ENCODE measurements at regions not wholly inside any gene's neighbourhood (a gene's known extent, or its start where the extent isn't known, plus 50 kb on each side); places are given as distances from the start of the nearest gene placed in this dataset.
A peak's percentile ranks its signal among the peaks of the same experiment; 100 is the strongest.

DNA sequence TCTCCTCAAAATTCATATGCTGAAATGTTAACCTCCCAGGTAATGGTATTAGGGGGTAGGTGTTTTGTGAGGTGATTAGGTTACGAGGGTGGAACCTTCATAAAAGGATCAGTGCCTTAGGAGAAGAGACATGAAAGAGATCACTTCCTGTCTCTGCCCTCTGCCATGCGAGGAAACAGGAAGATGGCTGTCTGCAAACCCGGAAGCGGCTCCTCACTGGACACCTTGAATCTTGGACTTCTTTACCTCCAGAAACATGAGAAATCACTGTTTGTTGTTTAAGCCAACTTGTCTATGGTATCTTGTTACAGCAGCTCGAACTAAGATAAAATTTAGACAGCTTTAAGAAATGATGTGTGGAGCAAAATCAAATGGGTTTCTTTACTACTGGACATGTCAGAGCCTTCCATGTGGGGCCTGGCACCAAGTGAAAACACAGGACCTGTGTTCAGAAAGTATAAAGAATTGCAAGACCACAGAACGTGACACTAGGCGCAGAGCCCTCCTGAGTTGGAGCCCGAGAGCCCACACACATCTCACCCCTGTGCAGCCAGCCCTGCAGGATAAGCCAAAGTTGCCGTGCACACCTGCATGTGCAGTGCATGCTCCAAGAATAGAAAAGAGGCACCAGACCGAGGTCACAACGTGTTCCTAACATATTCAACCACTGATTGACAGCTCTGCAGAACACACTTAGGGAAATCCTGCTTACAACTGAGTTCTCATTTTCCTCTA, 112.5 kb upstream of the UQCRFS1 start:
- Histone ChIP-seq H3K27me3 (no peaks in the 10 kb centered on the region), H3K4me1 (ENCODE audit: low read depth) (no peaks in the 10 kb centered on the region), H3K36me3 (no peaks in the 10 kb centered on the region), H3K27ac (no peak overlapping the region), H3K9me3 (ENCODE audit: low read depth) (no peaks in the 10 kb centered on the region), H3K4me3 (no peak overlapping the region)
- no peak for DNase-seq (ENCODE audit: low read depth in 1 of 2, low spot score in 1 of 2)
- TF ChIP-seq, protein P1, sequence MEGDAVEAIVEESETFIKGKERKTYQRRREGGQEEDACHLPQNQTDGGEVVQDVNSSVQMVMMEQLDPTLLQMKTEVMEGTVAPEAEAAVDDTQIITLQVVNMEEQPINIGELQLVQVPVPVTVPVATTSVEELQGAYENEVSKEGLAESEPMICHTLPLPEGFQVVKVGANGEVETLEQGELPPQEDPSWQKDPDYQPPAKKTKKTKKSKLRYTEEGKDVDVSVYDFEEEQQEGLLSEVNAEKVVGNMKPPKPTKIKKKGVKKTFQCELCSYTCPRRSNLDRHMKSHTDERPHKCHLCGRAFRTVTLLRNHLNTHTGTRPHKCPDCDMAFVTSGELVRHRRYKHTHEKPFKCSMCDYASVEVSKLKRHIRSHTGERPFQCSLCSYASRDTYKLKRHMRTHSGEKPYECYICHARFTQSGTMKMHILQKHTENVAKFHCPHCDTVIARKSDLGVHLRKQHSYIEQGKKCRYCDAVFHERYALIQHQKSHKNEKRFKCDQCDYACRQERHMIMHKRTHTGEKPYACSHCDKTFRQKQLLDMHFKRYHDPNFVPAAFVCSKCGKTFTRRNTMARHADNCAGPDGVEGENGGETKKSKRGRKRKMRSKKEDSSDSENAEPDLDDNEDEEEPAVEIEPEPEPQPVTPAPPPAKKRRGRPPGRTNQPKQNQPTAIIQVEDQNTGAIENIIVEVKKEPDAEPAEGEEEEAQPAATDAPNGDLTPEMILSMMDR (IDR thresholded peaks at IDR 0.05; ENCODE audit: low read depth, low read length) = no peak

DNA sequence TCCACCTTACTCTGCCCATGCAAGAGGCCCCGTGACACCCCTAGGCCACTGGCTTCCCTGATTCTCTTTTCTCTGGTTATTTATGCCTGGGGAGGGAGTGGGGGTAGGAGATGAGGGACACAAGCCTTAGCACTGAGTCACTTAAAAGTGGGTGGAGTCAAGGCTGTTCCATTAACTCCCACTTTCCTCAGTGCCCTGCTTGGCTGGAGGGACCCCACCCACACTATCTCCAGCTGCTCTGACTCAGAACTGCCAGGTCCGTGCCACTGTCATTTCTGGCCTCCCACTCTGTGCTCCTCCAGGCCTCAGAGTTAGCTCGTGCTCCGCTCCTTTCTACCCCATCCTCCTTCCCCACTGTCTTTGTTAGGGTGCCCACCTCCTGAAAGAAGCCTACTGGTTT, 113.4 kb upstream of the UQCRFS1 start:
- DNase-seq (ENCODE audit: low read depth in 1 of 2, low spot score in 1 of 2) = no peak

DNA sequence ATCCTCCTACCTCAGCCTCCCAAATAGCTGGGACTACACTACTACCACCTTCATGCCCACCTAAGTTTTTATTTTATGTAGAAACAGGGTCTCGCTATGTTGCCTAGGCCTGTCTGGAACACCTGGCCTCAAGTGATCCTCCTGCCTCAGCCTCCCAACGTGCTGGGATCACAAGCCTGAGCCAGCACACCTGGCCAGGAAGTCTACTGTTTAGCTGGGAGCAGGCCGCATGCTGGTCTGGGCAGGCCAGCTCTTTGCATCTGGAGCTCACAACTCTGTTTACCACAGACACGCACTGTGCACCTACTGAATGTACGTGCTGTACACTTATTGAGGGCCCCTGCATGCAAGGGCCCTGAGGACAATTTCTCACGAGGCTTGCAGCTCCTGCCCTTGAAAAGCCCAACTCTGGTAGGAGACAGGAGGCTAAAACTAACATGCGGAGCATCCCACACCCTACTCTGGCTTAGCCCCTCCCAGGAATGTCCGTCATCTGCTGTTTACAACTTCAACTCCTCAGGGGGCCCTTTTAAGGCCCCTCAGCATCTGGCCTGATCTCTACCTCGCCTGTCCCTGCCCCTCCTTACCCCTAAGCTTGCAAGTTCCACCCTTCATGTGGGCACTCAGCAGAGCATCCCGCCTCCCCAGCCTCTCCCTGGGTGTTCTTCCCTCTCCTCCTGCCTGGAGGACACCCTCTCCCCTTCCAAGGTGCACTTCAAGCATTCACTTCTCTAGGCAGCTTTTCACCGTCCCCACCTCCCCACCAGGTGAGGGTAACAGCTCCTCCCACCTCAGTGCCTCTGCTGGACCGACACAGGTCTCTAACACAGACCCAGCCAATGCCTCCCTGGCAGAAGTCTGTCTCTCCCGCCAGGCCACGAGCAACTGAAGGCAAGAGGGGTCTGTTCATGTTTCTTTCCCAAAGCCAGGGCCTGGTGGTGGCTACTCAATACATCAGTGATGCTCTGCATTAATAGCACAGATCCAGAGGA, 114.2 kb upstream of the UQCRFS1 start:
- H3K27ac ChIP-seq = no peak overlapping the region
- TF ChIP-seq, protein P1 (IDR thresholded peaks at IDR 0.05; ENCODE audit: low read depth, low read length) = no peak
- no peak overlapping the region for H3K4me3 ChIP-seq
- no peak for DNase-seq (ENCODE audit: low read depth in 1 of 2, low spot score in 1 of 2)
- no peaks in the 10 kb centered on the region for H3K27me3 ChIP-seq
- H3K9me3 ChIP-seq (ENCODE audit: low read depth) = no peaks in the 10 kb centered on the region
- H3K36me3 ChIP-seq = no peaks in the 10 kb centered on the region
- no peaks in the 10 kb centered on the region for H3K4me1 ChIP-seq (ENCODE audit: low read depth)

More for the DNA sequence above, 113.4 kb upstream of the UQCRFS1 start:
- Histone ChIP-seq H3K9me3 (ENCODE audit: low read depth) (no peaks in the 10 kb centered on the region), H3K36me3 (no peaks in the 10 kb centered on the region), H3K4me3 (no peak overlapping the region), H3K27me3 (no peaks in the 10 kb centered on the region), H3K4me1 (ENCODE audit: low read depth) (no peaks in the 10 kb centered on the region), H3K27ac (no peak overlapping the region)
- TF ChIP-seq, protein P1 (IDR thresholded peaks at IDR 0.05; ENCODE audit: low read depth, low read length) = no peak

DNA sequence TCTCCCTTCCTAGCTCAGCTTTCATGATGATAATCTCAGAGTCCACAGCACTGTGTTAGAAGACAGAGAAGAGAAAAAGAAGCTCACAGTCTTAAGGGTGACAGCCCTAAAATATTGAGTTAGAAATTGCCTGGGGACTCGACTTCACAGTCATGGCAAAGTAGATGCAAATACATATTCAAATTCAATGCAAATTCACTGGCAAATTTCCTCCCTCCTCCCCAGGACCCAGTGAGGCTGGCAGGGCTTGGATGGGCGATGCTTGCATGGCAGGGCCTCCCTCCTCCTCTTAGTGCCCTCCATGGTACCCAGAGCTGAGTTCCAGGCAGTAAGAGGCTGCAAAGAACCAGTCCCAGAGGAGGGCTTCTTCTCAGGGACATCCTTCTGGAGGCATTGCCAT, 115.6 kb upstream of the UQCRFS1 start:
- DNase-seq (ENCODE audit: low read depth in 1 of 2, low spot score in 1 of 2) = no peak
- Histone ChIP-seq H3K4me3 (no peak overlapping the region), H3K9me3 (ENCODE audit: low read depth) (no peaks in the 10 kb centered on the region), H3K4me1 (ENCODE audit: low read depth) (no peaks in the 10 kb centered on the region), H3K27me3 (no peaks in the 10 kb centered on the region), H3K27ac (no peak overlapping the region), H3K36me3 (no peaks in the 10 kb centered on the region)
- TF ChIP-seq, protein P1 (IDR thresholded peaks at IDR 0.05; ENCODE audit: low read depth, low read length) = no peak

DNA sequence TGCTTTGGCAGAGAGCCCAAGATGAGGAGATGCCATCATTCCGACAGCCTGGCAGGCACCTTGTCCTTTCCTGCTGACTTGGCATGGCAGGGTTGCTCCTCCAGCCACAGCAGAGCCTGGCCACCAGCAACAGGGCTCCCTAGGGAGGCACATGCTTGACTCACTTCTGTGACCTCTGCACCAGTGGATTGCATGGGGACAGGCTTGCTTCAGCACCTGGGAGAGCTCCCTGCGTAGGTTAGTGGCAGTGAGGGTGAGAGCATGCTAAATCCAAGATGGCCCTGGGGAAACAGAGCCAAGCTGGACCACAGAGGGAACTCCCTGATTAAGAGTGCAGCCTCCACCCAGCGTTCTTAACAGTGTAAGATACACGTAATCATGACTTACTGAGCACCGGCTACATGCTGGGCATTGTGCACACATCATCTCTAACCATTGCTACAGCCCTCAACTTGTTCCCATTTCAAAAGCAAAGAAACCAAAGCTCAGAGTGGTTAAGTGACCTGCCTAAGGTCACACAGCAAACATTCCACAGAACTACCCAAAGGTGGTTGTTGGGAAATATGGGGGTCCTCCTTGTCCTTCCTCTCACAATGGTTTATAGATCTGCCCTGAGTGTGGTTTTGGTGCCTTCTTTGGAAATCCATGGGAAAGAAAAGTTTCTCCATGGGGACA, 116.6 kb upstream of the UQCRFS1 start:
- Histone ChIP-seq H3K27me3 (no peaks in the 10 kb centered on the region), H3K4me3 (no peak overlapping the region), H3K4me1 (ENCODE audit: low read depth) (no peaks in the 10 kb centered on the region), H3K9me3 (ENCODE audit: low read depth) (no peaks in the 10 kb centered on the region), H3K36me3 (no peaks in the 10 kb centered on the region), H3K27ac (no peak overlapping the region)
- DNase-seq (ENCODE audit: low read depth in 1 of 2, low spot score in 1 of 2) = peak; percentile 2 to 76
- TF ChIP-seq, protein P1 (IDR thresholded peaks at IDR 0.05; ENCODE audit: low read depth, low read length) = no peak

All from cardiac muscle cell (in vitro differentiated cells and primary cell).